ENCODE measurements at regions not wholly inside any gene's neighbourhood (a gene's known extent, or its start where the extent isn't known, plus 50 kb on each side); places are given as distances from the start of the nearest gene placed in this dataset.

GRCh38 chr4:4781936-4782707 is 77.3 kb upstream of the MSX1 start:
- H3K27ac ChIP-seq: no peak overlapping the region
- no peak for TF ChIP-seq ZFX (IDR thresholded peaks at IDR 0.05)
- TF ChIP-seq CTCF (conservative IDR thresholded peaks at IDR 0.05): no peak

GRCh38 chr4:4780729-4781244 is 78.7 kb upstream of the MSX1 start:
- TF ChIP-seq ZFX (IDR thresholded peaks at IDR 0.05) (no peak), CTCF (conservative IDR thresholded peaks at IDR 0.05) (no peak)

GRCh38 chr4:4779486-4779885 is 80.0 kb upstream of the MSX1 start:
- TF ChIP-seq ZFX (IDR thresholded peaks at IDR 0.05) (no peak), CTCF (conservative IDR thresholded peaks at IDR 0.05) (no peak)
- no peak overlapping the region for H3K27ac ChIP-seq

More at GRCh38 chr4:4780729-4781244, 78.7 kb upstream of the MSX1 start:
- H3K27ac ChIP-seq: no peak overlapping the region

- no peak overlapping the region for H3K27ac ChIP-seq
- no peak for TF ChIP-seq ZFX (IDR thresholded peaks at IDR 0.05)
- no peak for TF ChIP-seq CTCF (conservative IDR thresholded peaks at IDR 0.05)
These were observed 80.4 kb upstream of the MSX1 start for GRCh38 chr4:4779054-4779453.

- TF ChIP-seq CTCF (conservative IDR thresholded peaks at IDR 0.05) (no peak), ZFX (IDR thresholded peaks at IDR 0.05) (no peak)
These were observed 80.9 kb upstream of the MSX1 start for GRCh38 chr4:4778554-4778953.

GRCh38 chr4:4776934-4777333 is 82.5 kb upstream of the MSX1 start:
- TF ChIP-seq CTCF (conservative IDR thresholded peaks at IDR 0.05): no peak
- no peak for TF ChIP-seq ZFX (IDR thresholded peaks at IDR 0.05)
- no peak overlapping the region for H3K27ac ChIP-seq

More at GRCh38 chr4:4778554-4778953, 80.9 kb upstream of the MSX1 start:
- H3K27ac ChIP-seq: no peak overlapping the region

GRCh38 chr4:4776335-4776734 is 83.1 kb upstream of the MSX1 start:
- TF ChIP-seq CTCF (conservative IDR thresholded peaks at IDR 0.05): no peak
- no peak for TF ChIP-seq ZFX (IDR thresholded peaks at IDR 0.05)
- no peak overlapping the region for H3K27ac ChIP-seq
